Endothelial cell of hepatic sinusoid (primary cell): ENCODE measurements at regions not wholly inside any gene's neighbourhood (a gene's known extent, or its start where the extent isn't known, plus 50 kb on each side); places are given as distances from the start of the nearest gene placed in this dataset.

Experiments used
- in situ Hi-C: cut with HindIII; loops from 2 replicates; pipeline ENCODE4 v1.10.0; 2017; ENCODE audit warnings: low sequenced_read_pairs

DNA sequence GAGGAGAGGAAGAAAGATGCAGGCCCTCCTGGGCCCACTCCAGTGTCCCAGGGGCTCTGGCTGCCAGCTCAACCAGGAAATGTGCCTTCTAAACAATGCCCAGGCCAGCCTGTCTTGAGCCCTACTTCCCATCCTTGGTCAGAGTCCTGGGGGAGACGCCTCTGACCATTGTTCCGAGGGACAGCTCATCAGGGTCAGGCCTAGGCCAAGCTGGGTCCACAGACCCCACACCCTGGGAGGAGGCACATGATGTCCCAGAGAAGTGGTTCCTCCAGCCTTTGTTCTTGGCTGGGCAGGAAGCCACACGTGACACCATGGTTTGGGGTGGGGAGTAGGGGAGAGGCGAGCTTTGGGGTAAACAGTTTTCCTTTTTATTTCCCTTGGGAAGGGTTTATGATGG lies 102.5 kb downstream of the EFNB1 start:
- in situ Hi-C loops: no loop called here

DNA sequence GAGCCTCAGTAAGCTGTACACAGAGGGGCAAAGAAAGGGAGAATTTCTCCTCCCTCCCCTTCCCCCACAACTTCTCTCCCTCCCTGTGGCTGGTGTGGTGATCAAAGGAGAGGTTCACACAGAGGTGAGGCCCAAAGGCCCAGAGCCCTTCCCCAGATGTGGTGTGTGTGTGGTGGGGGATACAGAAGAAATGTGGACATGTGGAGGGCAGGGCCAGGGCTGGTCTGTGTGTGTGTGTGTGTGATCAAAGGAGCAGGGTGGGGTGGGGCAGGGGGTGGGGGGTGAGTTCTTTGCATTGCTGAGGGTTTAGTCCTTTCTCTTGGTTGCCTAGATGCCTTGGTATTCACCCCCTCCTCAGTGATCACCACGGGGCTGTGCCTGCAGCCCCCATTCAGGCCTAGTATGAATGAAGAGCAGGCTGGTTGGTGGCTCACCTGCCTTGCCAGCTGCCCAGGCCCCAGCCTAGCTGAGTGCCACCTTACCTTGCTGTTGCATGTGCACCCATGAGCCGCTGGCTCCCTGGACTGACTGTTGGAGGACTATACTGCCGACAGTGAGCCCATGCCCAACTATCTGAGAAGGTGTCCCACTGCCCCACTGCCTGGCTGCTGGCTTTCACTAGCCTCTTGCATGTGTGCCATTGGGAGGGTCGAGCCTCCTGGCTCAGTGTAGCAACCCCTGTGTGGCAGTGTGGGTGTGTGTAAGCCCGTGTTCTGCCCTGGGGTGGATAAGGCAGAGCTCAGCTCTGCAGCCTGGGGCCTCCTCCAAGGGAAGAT lies 101.9 kb downstream of the EFNB1 start:
- in situ Hi-C loops: no loop called here

- in situ Hi-C loops: no loop called here
Measured at GRCh38 chrX:68929332-68930150, 100.7 kb downstream of the EFNB1 start.

GRCh38 chrX:68928401-68928800 lies 99.6 kb downstream of the EFNB1 start:
- in situ Hi-C loops: no loop called here

GRCh38 chrX:68927178-68927577 lies 98.4 kb downstream of the EFNB1 start:
- in situ Hi-C loops: no loop called here

GRCh38 chrX:68923147-68923546 lies 94.3 kb downstream of the EFNB1 start:
- in situ Hi-C loops: no loop called here

DNA sequence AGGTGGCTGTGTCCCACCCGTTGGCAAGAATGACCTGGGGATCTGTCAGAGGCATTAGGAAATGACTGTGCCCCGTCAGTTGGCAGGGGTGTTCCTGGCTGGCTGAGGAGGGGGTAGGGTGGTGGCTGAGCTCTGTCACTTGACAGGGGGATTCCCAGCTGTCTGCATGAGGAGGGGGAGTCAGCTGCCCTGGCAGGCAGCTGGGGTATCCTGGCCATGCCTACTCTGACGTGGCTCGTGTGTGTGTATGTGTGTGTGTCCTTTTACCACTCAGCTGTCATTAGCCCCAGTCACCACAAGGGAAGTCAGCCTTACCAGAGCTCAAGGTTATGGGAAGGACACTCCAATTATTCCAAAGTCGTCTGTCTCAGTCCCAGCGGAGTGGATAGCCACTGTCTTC lies 93.2 kb downstream of the EFNB1 start:
- in situ Hi-C loops: no loop called here

GRCh38 chrX:68920561-68920960 lies 91.7 kb downstream of the EFNB1 start:
- in situ Hi-C loops: no loop called here

GRCh38 chrX:68919707-68920106 lies 90.9 kb downstream of the EFNB1 start:
- in situ Hi-C loops: no loop called here

DNA sequence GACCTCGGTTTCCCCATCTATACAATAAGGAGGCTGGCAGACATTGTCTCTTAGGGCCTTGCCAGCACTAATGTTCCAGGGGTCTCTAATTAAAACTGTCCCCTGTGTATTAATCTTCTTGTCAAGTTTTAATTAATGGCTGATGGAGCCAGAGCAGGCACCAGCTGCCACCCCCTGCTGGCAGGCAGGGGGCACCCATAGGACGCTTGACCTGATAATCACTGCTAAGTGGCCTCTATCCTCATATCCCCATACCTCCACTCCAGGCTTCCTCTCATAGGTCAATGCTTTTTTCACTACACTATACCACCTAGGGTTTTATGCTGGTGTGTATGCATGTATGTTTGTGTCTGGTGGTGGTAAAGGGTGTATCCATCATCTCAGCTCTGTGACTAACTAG lies 89.4 kb downstream of the EFNB1 start:
- in situ Hi-C loops: no loop called here

- in situ Hi-C loops: no loop called here
Measured at GRCh38 chrX:68917799-68918198, 89.0 kb downstream of the EFNB1 start.

DNA sequence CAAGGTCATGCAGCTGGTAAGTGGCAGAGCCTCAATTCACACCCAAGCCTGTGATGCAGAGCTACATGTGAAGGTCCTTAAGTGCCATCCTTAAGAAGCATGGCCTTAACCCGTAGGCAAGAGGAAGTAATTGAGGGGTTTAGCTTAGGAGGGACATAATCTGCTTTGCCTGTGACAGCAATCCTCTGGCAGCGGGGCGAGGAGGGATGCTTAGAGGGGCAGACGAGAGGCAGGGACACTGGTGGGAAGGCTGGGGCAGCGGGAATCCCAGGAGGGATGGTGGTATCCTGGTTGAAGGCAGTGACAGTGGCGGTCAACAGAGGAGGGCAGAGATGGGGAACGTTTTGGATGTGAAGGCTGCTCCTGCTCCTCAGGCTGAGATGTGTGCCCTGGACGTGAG lies 88.1 kb downstream of the EFNB1 start:
- in situ Hi-C loops: no loop called here

DNA sequence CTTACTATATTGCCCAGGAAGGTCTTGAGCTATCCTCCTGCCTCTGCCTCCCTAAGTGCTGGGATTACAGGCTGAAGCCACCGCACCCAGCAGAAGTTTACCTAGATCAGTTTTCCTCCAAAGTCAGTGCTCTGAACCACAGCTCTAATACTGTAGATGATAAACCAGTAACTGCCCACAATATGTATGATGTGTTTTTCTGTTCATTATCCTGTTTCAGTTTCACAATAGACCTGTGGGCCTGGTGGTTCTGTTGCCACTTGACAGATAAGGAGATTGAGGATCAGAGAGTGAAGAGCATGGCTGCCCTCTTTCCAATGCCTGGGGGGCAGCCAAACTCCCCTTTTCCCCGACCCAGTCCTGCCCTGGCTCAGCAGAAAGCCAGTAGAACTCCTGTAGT lies 87.0 kb downstream of the EFNB1 start:
- in situ Hi-C loops: no loop called here

DNA sequence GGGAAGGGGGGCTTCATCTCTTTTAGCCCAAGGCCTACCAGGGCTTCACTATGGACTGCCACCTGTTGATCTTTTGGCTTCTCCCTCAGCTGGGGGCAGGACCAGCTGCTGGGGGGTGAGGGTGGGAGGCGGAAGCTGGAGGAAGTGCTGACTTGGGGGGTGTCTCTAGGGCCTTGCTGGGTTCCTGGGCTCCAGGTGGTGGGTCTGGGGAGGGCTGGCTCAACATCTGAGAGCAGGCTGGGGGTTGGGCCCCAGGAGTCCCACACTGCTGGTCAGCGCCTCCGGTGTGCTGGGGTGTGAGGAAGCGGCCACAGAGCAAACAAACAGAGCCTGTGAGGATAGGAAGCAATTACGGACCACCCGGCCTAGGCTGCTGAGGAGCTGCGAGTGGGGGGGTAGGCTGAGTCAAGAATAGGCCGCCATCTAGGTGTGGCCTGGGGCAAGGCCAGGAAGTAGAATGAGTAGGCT lies 85.7 kb downstream of the EFNB1 start:
- in situ Hi-C loops: no loop called here

- in situ Hi-C loops: no loop called here
Measured at GRCh38 chrX:68913249-68913547, 84.4 kb downstream of the EFNB1 start.

DNA sequence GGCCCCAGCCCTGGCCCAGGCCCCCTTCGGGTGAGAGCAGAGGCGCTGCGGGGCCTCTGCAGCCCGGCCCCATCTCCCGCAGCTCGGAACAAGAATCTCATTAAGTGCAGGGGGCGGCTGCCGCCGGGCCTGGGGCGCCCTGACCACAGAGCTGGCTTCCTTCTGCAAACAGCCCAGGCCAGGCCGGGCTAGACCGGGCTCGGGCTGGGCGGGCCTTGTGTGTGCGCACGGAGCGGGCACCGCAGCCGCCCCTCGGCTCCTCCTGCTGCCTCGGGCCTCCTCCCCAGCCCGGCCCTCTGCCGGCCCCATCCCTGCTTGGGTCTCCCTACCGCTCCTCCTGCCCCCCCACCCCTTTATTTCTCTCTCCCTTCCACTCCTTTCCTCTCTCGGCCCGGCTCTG lies 83.3 kb downstream of the EFNB1 start:
- in situ Hi-C loops: no loop called here

DNA sequence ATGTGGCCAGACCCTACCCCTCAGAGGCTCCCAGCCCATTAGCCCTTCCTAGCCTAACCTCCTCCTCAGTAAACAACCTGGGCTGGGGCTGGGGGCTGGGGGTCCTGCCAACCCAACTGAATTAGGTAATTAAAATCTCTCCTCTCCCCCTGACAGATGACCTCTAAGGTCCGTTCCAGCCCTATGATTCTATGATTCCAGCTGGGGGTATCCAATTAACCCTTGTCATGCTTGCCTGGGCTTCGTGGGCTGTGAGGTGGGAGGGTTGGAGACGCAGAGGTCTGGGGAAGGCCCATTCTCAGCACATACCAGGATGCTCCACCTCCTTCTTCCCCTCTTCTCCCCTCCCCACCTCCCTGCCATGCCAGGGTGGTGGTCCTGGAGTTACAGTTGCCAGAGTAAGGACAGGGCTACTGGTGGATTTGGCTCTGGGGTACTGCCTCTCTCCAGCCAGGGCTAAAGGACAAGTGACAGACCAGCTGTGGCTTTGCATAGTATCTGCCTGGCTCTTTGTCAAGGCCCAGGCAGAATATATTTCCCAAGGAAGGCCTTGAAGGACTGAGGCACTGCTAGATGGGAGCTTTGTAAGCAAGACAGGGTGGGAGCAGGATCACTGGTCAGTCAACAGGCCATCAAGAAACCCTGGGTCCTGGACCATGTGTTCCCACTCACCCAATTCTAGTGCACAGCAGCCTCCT lies 82.1 kb downstream of the EFNB1 start:
- in situ Hi-C loops: no loop called here

DNA sequence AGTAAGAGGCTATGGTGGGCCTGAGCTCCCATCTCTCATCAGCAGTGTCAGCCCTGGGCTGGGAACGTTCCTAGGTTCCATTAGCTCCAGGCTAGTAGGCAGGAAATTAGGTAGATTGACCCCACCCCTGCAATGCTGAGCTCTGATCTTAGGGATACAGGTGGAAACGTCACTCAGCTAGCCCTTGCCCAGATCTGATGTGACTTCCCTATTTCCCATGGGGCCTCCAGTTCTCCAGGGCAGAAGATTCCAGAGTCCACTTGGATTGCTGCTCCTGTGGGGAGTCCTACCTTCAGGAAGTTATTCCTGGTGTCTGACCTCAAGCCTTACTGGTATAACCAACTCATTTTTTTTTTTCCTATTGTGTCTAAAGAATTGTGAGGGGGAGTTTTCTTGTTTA lies 81.1 kb downstream of the EFNB1 start:
- in situ Hi-C loops: no loop called here

DNA sequence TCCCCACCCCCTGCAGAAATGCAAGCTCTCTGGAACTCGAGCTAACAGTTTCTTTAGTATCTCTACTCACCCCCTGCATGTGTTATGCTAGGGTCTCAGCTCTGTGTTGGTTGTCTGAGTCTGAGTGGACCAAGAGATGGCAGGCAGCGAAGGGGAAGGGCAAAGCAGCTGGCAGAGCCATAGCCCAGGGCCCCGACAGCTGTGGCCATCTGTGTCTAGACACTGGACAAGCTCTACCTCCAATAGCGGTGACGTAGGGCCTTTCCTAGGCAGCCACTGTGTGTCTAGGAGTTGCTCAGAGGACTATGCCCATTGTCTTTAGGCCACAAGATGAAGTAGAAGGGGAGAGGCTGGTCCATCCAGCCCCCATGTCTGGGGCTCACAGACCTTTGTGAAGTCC lies 79.2 kb downstream of the EFNB1 start:
- in situ Hi-C loops: no loop called here

DNA sequence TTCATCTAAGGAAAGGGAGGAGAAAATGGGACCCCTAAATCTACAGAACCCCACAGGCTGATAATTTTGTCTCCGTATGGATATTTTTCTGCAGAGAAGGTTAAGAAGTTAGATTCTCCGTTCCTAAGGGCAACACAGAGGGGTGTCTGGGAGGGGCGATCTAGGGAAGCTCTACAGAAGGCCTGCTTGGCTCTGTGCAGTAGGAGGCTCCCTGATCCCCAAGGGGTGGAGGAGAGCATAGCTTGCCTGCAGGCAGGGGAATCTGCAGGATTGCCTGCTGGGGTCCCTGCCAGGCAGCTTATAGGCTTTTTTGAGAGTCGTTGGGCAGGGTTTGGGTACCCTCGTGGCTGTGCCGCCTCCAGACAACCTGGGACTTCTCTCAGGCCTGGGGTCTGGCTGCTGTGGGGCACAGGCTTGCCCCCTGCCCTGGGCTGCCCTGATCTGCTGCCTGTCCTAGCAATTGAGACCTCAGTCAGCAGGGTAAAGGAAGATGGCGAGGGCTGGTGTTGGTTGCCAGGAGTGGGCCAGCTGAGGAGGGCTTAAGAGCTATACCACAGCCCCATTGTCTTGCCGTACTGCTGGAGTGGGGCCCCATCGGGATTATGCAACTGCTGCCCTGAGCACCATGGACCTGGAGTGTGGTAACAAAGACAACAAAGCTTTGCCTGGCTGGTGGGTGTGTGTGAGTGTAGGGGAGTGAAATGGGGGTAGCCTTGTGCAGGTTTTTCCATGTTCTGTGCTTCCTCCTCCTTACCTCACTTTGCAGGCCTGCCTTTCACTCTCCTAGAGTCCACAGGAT lies 74.1 kb downstream of the EFNB1 start:
- in situ Hi-C loops: no loop called here

DNA sequence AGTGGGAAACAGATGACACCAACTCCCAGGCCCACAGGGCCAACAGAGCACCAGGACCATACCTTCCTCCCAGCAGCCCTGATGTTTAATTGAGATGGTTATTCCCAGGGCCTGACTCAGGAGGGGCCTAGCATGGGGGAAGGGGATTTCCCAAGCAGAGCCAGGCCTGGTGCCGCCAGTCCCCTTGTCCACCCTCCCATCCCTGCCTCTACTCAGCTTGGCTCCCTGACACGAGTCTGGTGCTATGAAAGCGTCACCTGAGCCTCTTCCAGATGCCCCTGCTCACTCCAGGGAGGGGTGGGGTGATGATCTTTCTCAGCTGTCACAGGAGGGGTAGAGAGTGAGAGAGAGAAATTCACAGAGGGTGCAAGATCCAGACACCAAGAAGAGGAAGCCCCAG lies 72.7 kb downstream of the EFNB1 start:
- in situ Hi-C loops: no loop called here
